GM19328 (cell line): ENCODE measurements at regions not wholly inside any gene's neighbourhood (a gene's known extent, or its start where the extent isn't known, plus 50 kb on each side); places are given as distances from the start of the nearest gene placed in this dataset.
"Not testable (repeated sequence)": the region's sequence is repeated elsewhere in the genome, so short reads cannot be mapped to it uniquely, and the experiment has no call there.

Experiments
- ATAC-seq: cut with Tn5 transposase; IDR thresholded peaks from one replicate; pipeline ENCODE4 v1.9.1; 2021; ENCODE audit warnings: mild to moderate bottlenecking, moderate library complexity; ENCODE audit not compliant: unreplicated experiment

GRCh38 chr5:125064621-125065438 lies 318.4 kb upstream of the ZNF608 start:
- ATAC-seq, result no peak

- no peak for ATAC-seq
Measured at GRCh38 chr5:125065741-125066140, 319.3 kb upstream of the ZNF608 start.

- no peak for ATAC-seq
Measured at GRCh38 chr5:125070961-125071360, 324.5 kb upstream of the ZNF608 start.

GRCh38 chr5:125073090-125073489 lies 326.7 kb upstream of the ZNF608 start:
- no peak for ATAC-seq

- ATAC-seq, result no peak
Measured at GRCh38 chr5:125075567-125075966, 329.1 kb upstream of the ZNF608 start.

GRCh38 chr5:125079028-125079427 lies 332.6 kb upstream of the ZNF608 start:
- ATAC-seq, result not testable (repeated sequence)

GRCh38 chr5:125081101-125081500 lies 334.7 kb upstream of the ZNF608 start:
- no peak for ATAC-seq

- no peak for ATAC-seq
Measured at GRCh38 chr5:125083981-125084380, 337.5 kb upstream of the ZNF608 start.

- no peak for ATAC-seq
Measured at GRCh38 chr5:125085797-125086505, 339.5 kb upstream of the ZNF608 start.

GRCh38 chr5:125088522-125089105 lies 342.2 kb upstream of the ZNF608 start:
- no peak for ATAC-seq

GRCh38 chr5:125092138-125092537 lies 345.7 kb upstream of the ZNF608 start:
- not testable (repeated sequence) for ATAC-seq

GRCh38 chr5:125093776-125094175 lies 347.3 kb upstream of the ZNF608 start:
- ATAC-seq, result no peak

GRCh38 chr5:125100342-125100741 lies 353.9 kb upstream of the ZNF608 start:
- no peak for ATAC-seq

GRCh38 chr5:125100951-125101350 lies 354.5 kb upstream of the ZNF608 start:
- ATAC-seq, result no peak

- ATAC-seq, result no peak
Measured at GRCh38 chr5:125103459-125103858, 357.0 kb upstream of the ZNF608 start.

GRCh38 chr5:125106271-125106670 lies 359.8 kb upstream of the ZNF608 start:
- ATAC-seq, result no peak

- ATAC-seq, result no peak
Measured at GRCh38 chr5:125106881-125107280, 360.4 kb upstream of the ZNF608 start.

GRCh38 chr5:125109293-125109692 lies 362.9 kb upstream of the ZNF608 start:
- no peak for ATAC-seq

GRCh38 chr5:125109816-125110215 lies 363.4 kb upstream of the ZNF608 start:
- no peak for ATAC-seq

- ATAC-seq, result no peak
Measured at GRCh38 chr5:125112196-125112595, 365.8 kb upstream of the ZNF608 start.

- ATAC-seq, result no peak
Measured at GRCh38 chr5:125113328-125113727, 366.9 kb upstream of the ZNF608 start.

GRCh38 chr5:125115195-125115525 lies 368.7 kb upstream of the ZNF608 start:
- no peak for ATAC-seq
